RKO (cell line): ENCODE measurements at regions not wholly inside any gene's neighbourhood (a gene's known extent, or its start where the extent isn't known, plus 50 kb on each side); places are given as distances from the start of the nearest gene placed in this dataset.
A peak's percentile ranks its signal among the peaks of the same experiment; 100 is the strongest.
"Not testable (repeated sequence)": the region's sequence is repeated elsewhere in the genome, so short reads cannot be mapped to it uniquely, and the experiment has no call there.

Experiments used
- DNase-seq: peaks from one replicate; pipeline ENCODE4 v3.0.0-alpha.2; 2016; ENCODE audit warnings: low spot score

GRCh38 chr3:72535772-72536171 lies 312.5 kb downstream of the SHQ1 start:
- DNase-seq: no peak

- DNase-seq: no peak
Measured at GRCh38 chr3:72533591-72534473, 314.4 kb downstream of the SHQ1 start.

DNA sequence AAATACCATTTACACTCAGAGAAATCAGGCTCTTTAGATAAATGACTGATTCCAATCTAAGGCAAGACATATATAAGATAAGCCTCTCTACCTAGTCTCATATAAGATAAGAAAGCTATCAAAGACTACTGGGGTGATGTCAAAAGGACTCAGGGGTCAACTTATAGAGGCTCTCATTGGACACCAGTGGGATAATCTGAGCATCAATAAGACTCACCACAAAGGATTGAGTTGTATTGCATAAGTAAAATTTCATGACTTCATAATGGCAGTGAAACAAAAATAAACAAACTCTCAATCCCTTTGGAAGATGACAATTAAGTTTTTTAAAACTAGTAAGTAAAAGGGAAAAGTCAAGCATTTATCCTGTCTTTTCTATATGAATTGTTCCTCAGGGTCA lies 317.8 kb downstream of the SHQ1 start:
- no peak for DNase-seq

DNA sequence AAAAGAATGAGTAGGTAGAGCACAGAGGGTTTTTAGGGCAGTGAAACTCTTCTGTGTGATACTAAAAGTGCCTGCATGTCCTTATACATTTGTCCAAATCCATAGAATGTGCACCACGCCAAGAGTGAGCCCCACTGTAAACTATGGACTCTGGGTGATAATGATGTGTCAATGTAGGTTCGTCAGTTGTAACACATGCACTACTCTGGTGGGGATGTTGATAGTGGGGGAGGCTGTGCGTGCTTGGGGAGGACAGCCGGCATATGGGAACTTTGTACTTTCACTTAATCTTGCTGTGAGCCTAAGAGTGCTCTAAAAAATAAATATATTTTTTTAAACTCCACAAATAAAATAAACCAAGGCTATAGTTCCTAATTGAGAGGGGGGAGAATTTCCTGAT lies 319.2 kb downstream of the SHQ1 start:
- DNase-seq: no peak

DNA sequence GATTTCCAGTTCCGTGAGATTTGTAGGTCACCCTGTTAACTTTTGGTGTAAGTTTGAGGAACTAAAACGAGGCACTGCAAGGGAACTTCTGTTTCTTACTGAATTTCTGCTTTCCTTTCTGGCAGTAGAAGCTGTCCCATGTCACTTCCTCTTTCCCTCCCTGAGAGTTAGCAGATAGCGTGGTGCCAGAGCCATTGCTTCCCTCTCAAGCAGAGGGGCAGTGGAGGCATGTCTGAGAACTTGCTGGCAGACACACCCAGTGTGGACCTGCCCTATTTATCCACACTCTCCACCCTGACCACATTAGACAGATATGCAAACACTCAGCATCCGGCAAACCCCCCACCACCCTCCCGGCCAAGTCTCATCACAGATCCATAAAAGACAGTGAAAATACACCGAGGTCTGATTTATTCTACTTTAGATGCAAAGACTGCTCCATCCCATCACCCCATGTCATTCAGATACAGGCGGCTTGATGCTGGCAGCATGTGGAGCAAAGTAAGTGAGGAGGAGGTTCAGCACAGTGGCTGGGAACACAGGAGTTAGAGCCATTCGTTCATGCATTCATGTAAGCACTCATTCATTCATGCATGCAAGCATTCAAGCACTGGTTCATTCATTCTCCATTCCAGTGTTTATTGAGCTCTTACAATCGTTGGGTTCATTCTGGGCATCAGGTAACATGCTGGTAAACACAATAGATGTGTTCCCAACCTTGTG lies 324.7 kb downstream of the SHQ1 start:
- DNase-seq: no peak

- no peak for DNase-seq
Measured at GRCh38 chr3:72520690-72521308, 327.4 kb downstream of the SHQ1 start.

- DNase-seq: no peak
Measured at GRCh38 chr3:72519946-72520604, 328.2 kb downstream of the SHQ1 start.

- DNase-seq: no peak
Measured at GRCh38 chr3:72517921-72518424, 330.3 kb downstream of the SHQ1 start.

DNA sequence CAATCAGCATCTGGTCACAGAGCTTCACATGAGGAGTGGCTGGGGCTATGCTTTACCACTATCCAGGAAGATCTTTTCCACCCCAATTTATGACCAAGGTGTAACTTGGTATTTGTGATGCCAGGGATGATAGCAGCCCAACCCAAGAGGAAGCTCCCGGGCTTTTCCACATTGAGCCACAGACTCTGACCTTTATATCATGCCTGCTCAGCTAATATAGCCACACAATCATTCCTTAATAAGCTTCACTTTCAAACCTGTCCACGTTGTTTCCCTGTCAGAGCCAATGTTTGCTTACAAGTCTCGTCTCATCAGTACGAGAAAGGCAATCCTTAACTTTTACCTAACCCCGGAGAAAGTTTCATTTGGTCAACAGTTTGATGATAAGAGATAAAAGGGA lies 330.9 kb downstream of the SHQ1 start:
- no peak for DNase-seq

- no peak for DNase-seq
Measured at GRCh38 chr3:72516361-72516760, 331.9 kb downstream of the SHQ1 start.

DNA sequence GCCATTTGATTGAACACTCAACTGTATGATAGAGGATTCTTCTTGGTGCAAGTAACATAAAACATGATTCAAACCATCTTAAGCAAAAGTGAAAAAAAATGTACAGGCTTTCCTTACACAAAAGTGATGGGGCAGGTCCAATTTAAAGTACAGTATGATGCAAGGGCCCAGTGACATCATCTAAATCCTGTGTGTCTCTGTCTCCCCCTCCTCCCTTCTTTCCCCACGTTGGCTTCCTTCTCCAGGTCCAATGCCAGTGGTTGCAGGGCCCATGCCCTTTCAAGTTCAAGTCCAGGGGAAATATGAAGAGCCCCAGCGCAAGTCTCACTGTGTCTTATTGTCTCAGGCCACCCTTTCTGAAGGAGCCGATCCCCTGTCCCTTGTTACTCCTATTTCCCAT lies 332.3 kb downstream of the SHQ1 start:
- DNase-seq: no peak

DNA sequence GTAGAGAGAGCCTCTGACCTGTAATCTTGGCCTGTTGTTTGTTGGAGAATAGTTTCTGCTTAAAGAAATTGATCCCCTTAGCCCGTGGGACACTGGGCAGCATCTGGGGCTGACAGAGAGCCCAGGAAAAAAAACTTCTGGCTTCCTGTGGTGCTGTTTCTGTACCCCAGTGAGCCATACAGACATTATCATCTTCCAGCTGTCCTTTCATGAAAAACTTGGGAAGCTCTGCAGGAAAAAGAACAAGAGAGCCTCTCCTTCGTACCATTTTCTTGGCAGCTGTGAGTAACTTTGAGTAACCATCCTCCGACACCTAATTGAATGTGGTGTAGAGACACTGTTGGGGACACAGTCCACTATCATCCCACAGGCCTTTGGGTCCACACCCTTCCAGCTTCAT lies 333.0 kb downstream of the SHQ1 start:
- no peak for DNase-seq

GRCh38 chr3:72510247-72510646 lies 338.0 kb downstream of the SHQ1 start:
- DNase-seq: no peak

GRCh38 chr3:72505539-72506405 lies 342.5 kb downstream of the SHQ1 start:
- DNase-seq: no peak

DNA sequence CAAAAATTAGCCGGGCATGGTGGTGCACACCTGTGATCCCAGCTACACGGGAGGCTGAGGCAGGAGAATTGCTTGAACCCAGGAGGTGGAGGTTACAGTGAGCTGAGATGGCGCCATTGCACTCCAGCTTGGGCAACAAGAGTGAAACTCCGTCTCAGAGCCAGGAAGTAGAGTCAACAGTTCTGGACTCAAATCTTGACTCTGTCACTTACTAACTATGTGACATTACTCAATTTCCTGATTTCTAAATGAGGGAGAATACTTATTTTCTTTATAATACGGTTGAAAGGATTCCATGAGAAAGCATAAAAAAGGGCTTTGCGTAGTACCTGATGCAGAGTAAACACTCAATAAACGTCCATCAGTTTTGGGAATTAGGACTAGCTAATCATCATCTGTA lies 350.7 kb downstream of the SHQ1 start:
- not testable (repeated sequence) for DNase-seq

DNA sequence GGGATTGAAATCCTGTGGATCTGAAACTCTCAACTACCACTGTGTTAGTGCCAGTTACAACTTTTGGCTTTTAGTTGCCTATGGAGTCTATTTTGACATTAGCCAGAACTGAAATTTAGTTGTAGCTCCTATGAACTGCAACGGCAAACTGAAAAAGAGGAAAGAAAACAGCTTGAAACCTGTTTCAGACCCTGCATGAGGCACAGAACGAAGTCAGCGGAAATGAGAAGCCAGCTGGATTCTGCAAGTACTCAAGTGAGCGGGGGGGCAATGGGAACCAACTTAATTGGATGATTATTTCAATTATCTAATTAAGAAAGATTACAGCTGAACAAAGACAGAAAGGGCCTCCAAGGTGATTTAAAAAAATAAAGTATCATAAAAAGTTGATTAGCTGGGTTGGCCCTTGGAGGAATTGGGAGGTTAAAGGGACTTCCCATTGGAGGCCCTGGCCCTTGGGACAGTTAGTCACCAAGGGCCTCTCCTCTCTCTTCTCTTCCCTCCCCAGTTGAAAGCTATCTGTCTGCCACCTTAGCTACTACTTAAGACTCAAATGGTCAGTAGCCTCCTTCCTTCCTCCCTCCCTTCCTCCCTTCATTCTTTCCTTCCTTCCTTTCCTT lies 352.1 kb downstream of the SHQ1 start:
- no peak for DNase-seq

- no peak for DNase-seq
Measured at GRCh38 chr3:72494626-72495025, 353.6 kb downstream of the SHQ1 start.

DNA sequence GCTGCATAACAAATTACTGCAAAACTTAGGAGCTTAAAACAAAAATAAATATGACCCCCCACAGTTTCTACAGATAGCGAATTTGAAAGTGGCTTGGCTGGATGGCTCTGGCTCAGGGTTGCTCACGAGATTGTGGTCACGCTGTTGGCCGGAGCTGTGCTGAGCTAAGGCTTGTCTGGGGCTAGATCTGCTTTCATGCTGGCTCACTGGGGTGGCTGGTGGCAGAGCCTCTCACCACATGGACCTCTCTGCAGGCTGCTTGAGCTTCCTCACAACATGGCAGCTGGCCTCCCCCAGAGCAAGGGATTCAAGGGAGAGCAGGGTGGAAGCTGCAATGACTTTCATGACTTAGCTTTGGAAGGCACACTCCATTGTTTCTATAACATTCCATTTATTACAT lies 354.1 kb downstream of the SHQ1 start:
- no peak for DNase-seq

GRCh38 chr3:72492240-72492639 lies 356.0 kb downstream of the SHQ1 start:
- peak; percentile 19 for DNase-seq

DNA sequence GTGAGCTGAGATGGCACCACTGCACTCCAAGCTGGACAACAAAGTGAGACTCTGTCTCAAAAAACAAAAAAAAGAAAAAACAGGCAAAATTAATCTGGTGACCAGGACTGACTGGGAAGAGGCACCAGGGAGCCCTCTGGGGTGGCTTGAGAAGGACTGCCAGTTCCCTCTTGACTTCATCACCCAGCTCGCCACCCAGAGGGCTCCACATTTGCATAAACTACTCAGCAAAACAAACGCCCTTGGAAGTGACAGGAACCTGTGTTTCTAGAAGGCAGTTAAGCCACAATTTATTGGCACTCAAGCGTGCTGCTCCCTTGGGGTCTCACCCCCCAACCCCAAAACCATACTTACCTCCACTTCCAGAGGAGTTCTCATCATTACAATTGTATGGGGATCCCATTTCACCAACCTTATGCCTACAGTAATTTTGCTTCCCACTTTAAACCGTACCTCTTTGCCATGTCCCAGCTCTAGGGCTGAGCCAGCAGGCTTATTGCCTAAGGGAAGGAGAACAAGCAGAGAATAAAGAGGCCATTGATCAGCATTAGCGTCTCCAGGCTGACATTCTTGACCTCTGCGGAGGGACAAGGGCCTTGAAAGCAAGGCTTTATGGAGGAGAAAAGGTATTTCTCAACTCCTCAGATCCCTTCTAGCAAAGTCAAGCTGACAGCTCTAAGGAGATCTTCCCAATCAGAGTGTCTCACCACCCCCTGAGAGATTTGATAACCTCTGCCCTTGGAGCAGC lies 357.4 kb downstream of the SHQ1 start:
- no peak for DNase-seq
